ENCODE measurements at regions not wholly inside any gene's neighbourhood (a gene's known extent, or its start where the extent isn't known, plus 50 kb on each side); places are given as distances from the start of the nearest gene placed in this dataset.

DNA sequence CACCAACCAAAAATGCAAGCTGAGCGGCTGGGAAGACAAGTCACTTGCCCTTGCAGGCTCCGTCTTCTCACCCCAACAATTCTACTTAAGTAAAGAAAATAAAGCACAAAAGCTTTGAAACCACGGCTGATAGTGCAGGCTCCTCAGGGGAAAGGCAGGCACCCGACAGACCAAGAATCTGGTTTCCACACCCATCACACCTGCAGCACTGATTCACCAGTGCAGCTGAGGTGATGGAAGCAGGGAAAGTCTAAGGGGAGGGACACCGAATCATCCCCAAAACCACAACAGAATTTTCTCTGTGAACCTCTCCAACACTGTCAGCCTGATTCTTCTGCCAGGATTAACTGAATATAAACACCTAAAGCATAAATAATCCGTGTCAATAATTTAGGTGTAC is 62.0 kb upstream of the NSMCE3 start:
- DNase-seq (ENCODE audit: low spot score), result no peak
- TF ChIP-seq, protein P1, sequence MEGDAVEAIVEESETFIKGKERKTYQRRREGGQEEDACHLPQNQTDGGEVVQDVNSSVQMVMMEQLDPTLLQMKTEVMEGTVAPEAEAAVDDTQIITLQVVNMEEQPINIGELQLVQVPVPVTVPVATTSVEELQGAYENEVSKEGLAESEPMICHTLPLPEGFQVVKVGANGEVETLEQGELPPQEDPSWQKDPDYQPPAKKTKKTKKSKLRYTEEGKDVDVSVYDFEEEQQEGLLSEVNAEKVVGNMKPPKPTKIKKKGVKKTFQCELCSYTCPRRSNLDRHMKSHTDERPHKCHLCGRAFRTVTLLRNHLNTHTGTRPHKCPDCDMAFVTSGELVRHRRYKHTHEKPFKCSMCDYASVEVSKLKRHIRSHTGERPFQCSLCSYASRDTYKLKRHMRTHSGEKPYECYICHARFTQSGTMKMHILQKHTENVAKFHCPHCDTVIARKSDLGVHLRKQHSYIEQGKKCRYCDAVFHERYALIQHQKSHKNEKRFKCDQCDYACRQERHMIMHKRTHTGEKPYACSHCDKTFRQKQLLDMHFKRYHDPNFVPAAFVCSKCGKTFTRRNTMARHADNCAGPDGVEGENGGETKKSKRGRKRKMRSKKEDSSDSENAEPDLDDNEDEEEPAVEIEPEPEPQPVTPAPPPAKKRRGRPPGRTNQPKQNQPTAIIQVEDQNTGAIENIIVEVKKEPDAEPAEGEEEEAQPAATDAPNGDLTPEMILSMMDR (IDR thresholded peaks at IDR 0.05; ENCODE audit: extremely low read depth, insufficient read depth, missing control alignments), result no peak
- in situ Hi-C loops (cut with MboI; ENCODE audit: low pct_unique_long_range_greater_than_20kb, low sequenced_read_pairs, unreplicated experiment), result no loop called here

DNA sequence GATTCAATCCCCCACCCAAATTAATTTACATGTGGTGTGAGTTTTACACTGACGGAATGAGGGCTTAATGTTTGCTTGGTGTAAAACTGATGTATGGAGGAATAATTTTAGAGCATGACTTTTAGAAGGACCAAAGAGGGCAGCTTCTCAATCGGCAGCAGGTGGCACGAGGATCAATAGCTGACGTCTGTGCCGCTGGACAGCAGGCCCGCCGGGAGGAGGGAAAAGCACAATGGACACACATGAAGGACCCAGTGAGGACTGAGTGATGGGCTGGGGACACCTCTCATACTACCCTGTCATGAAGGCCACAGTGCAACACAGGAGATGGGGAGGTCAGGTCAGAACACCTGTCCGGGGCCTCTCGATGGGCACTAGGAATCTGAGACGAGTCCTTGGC is 61.4 kb upstream of the NSMCE3 start:
- TF ChIP-seq, protein P1 (IDR thresholded peaks at IDR 0.05; ENCODE audit: extremely low read depth, insufficient read depth, missing control alignments), result no peak
- no peak for DNase-seq (ENCODE audit: low spot score)
- in situ Hi-C loops (cut with MboI; ENCODE audit: low pct_unique_long_range_greater_than_20kb, low sequenced_read_pairs, unreplicated experiment), result no loop called here

DNA sequence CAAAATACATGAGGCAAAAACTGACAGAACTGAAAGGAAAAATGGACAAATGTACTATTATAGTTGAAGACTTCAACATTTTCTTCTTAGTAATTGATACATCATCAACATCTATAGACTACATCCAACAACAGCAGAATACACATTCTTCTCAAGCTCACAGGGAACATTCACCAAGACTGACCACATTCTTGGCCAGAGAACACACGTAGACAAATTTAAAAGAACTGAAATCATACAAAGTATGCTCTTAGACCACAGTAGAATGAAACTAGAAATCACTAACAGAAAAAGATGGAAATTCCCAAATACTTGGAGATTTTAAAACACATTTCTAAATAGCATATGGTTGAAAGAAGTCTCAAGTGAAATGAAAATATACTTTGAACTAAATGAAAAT is 55.1 kb upstream of the NSMCE3 start:
- TF ChIP-seq, protein P1 (IDR thresholded peaks at IDR 0.05; ENCODE audit: extremely low read depth, insufficient read depth, missing control alignments), result no peak
- no peak for DNase-seq (ENCODE audit: low spot score)
- in situ Hi-C loops (cut with MboI; ENCODE audit: low pct_unique_long_range_greater_than_20kb, low sequenced_read_pairs, unreplicated experiment), result no loop called here

DNA sequence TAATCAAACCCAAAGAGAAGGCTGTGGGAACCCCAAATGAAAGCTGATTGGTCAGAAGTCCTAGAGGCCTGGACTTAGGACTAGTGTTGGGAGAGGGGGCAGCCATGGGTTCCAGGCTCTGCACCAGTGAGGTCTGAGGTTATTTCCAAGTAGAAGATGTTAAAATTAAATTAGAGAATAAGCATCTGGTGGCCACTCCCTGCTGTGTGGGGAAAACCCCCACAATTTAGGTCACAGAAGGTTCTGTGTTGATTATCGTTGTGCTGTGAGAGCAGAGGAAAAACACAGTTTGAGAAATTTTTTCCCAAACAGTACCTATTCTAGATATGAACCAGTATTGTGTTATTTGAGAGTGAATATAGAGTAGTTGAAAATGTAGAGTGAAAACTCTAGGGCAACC is 53.9 kb upstream of the NSMCE3 start:
- TF ChIP-seq, protein P1 (IDR thresholded peaks at IDR 0.05; ENCODE audit: extremely low read depth, insufficient read depth, missing control alignments), result no peak

DNA sequence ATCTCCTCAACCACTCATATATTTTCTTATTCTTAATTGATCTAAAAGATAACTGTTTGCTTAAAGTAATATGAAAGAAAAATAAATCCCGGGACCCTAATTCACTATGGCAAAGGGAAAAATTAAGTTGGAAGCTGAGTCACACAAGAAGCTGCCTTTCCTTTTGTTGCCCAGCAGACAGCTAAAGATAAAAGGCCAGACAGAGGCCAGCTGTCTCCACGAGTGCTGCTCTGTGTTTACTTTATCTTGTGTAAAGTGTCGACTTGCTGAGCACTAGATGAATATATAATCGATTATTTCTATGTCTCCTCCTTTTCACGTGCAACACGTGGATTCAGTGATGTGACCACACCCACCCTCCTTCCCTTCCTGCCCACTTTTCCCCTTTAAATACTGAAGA is 52.8 kb upstream of the NSMCE3 start:
- TF ChIP-seq, protein P1 (IDR thresholded peaks at IDR 0.05; ENCODE audit: extremely low read depth, insufficient read depth, missing control alignments), result no peak
- in situ Hi-C loops (cut with MboI; ENCODE audit: low pct_unique_long_range_greater_than_20kb, low sequenced_read_pairs, unreplicated experiment), result no loop called here
- no peak for DNase-seq (ENCODE audit: low spot score)

More for the DNA sequence above, 53.9 kb upstream of the NSMCE3 start:
- no peak for DNase-seq (ENCODE audit: low spot score)
- in situ Hi-C loops (cut with MboI; ENCODE audit: low pct_unique_long_range_greater_than_20kb, low sequenced_read_pairs, unreplicated experiment), result no loop called here

DNA sequence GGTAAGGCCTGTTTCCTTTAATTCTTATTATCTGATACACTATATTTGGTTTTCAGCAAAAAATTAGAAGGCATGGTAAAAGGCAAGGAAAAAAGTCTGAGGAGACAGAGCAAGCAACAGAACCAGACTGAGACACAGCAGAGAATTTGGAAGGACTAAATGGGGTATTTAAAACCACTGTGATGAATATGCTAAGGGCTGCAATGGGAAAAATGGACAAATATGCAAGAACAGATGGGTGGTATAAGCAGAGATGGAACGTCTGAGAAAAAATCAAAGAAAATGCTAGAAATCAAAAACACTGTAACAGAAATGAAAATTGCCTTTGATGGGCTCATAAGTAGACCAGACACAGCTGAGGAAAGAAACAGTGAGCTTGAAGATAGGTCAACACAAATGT is 50.8 kb upstream of the NSMCE3 start:
- in situ Hi-C loops (cut with MboI; ENCODE audit: low pct_unique_long_range_greater_than_20kb, low sequenced_read_pairs, unreplicated experiment), result no loop called here
- no peak for DNase-seq (ENCODE audit: low spot score)
- TF ChIP-seq, protein P1 (IDR thresholded peaks at IDR 0.05; ENCODE audit: extremely low read depth, insufficient read depth, missing control alignments), result no peak

DNA sequence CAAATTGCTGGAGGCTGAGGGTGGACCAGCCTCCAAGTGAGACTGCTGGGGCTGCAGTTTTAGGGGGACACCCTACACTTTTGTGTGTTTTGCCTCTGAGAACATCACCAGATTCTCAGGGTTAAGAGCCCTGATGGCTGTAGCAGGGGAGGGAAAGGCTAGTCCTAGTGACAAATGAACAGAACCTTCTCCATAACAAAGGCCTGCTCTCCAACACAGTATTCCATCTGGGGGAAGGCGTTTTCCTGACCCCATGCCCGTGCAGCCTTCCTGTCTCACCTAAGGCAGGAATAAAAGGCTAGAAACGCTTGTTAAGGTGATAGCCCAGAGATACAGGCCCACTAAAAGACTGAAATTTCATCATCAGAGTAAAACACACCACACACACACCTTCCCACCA is 50.2 kb upstream of the NSMCE3 start:
- in situ Hi-C loops (cut with MboI; ENCODE audit: low pct_unique_long_range_greater_than_20kb, low sequenced_read_pairs, unreplicated experiment), result no loop called here
- TF ChIP-seq, protein P1 (IDR thresholded peaks at IDR 0.05; ENCODE audit: extremely low read depth, insufficient read depth, missing control alignments), result no peak
- DNase-seq (ENCODE audit: low spot score), result no peak

Data from GM13977 (cell line).